Stimulated activated CD8-positive, alpha-beta memory T cell treated with anti-CD3 and anti-CD28 coated beads, Interleukin-15, amount 100 ng/mL, for 24 hours (primary cell): ENCODE measurements at regions not wholly inside any gene's neighbourhood (a gene's known extent, or its start where the extent isn't known, plus 50 kb on each side); places are given as distances from the start of the nearest gene placed in this dataset.
"Not testable (repeated sequence)": the region's sequence is repeated elsewhere in the genome, so short reads cannot be mapped to it uniquely, and the experiment has no call there.

Experiments used
- DNase-seq: peaks from one replicate; pipeline ENCODE4 v3.0.0-alpha.2; 2020; ENCODE audit warnings: low read depth

GRCh38 chr7:155229548-155230168, 68.0 kb upstream of the INSIG1 start:
- DNase-seq, result no peak

GRCh38 chr7:155230169-155230593, 67.5 kb upstream of the INSIG1 start:
- no peak for DNase-seq

GRCh38 chr7:155231241-155231800, 66.4 kb upstream of the INSIG1 start:
- DNase-seq, result no peak

- DNase-seq, result no peak
These were observed 65.7 kb upstream of the INSIG1 start for GRCh38 chr7:155231941-155232340.

- DNase-seq, result no peak
These were observed 64.8 kb upstream of the INSIG1 start for GRCh38 chr7:155232911-155233310.

- no peak for DNase-seq
These were observed 64.1 kb upstream of the INSIG1 start for GRCh38 chr7:155233311-155234157.

- DNase-seq, result no peak
These were observed 63.6 kb upstream of the INSIG1 start for GRCh38 chr7:155234158-155234492.

- DNase-seq, result no peak
These were observed 62.5 kb upstream of the INSIG1 start for GRCh38 chr7:155234950-155235789.

- DNase-seq, result no peak
These were observed 61.3 kb upstream of the INSIG1 start for GRCh38 chr7:155236386-155236785.

GRCh38 chr7:155237297-155237696, 60.4 kb upstream of the INSIG1 start:
- no peak for DNase-seq

GRCh38 chr7:155237730-155238129, 59.9 kb upstream of the INSIG1 start:
- DNase-seq, result no peak

GRCh38 chr7:155239431-155240087, 58.1 kb upstream of the INSIG1 start:
- not testable (repeated sequence) for DNase-seq

- DNase-seq, result no peak
These were observed 53.0 kb upstream of the INSIG1 start for GRCh38 chr7:155244675-155245074.

GRCh38 chr7:155247479-155248365, 50.0 kb upstream of the INSIG1 start:
- DNase-seq, result no peak
